ENCODE measurements at regions not wholly inside any gene's neighbourhood (a gene's known extent, or its start where the extent isn't known, plus 50 kb on each side); places are given as distances from the start of the nearest gene placed in this dataset.

- no peaks in the 10 kb centered on the region for H3K9me3 ChIP-seq (ENCODE audit: control insufficient read depth in 2 of 3, low read length in 3 of 3)
- Mint-ChIP-seq H3K9me3 (peaks cover 0 to 2% (median 0%) of the 10 kb centered on the region in 11 donors), H3K27me3 (peaks cover 0 to 5% (median 0%) of the 10 kb centered on the region in 5 donors), H3K4me3 (no peak overlapping the region), H3K4me1 (no peaks in the 10 kb centered on the region), H3K36me3 (no peaks in the 10 kb centered on the region), H3K27ac (no peak overlapping the region)
- no peaks in the 10 kb centered on the region for H3K27me3 ChIP-seq (ENCODE audit: control insufficient read depth in 2 of 2, insufficient read depth in 2 of 2, low read length in 2 of 2)
- ChIA-PET POLR2A (no interaction called here), CTCF (no interaction called here)
- H3K4me1 ChIP-seq (ENCODE audit: control insufficient read depth in 2 of 2, insufficient read depth in 2 of 2, low read length in 2 of 2): no peaks in the 10 kb centered on the region
- no peak for DNase-seq
- no peaks in the 10 kb centered on the region for H3K36me3 ChIP-seq (ENCODE audit: control insufficient read depth in 2 of 3, insufficient read depth in 3 of 3, low read length in 3 of 3)
- H3K4me3 ChIP-seq (ENCODE audit: low read length): no peak overlapping the region
- intact Hi-C loops (cut with micrococcal nuclease): no loop called here
- ATAC-seq: no peak
- no peak overlapping the region for H3K27ac ChIP-seq (ENCODE audit: low read depth, low read length)
These were observed 168.9 kb downstream of the LMO4 start for GRCh38 chr1:87497380-87498203.

DNA sequence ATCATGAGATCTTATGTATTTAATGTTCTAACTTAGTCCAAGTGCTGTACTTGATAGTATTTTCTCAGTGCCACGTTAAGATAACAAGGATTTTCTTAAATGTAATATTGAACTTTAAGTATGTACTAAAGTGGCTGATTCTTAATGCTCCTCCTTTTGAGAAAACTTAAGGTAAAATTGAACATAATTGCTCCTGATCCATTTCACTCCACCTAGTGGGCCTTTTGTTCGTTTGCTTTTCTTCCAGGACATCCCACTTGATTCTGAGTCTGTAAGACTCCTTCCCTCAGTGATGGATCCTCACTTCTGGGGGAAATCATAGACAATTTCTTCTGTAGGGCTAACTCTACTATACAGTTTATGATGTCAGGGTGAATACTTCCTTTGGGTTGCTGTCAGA lies 173.1 kb downstream of the LMO4 start:
- intact Hi-C loops (cut with micrococcal nuclease): loop anchor here in 1 of 2 donors (2.0 kb wide), 1 partner anchor 175 kb away; no protein-coding TSS in a partner anchor
- Mint-ChIP-seq H3K27me3 (peaks cover 0 to 9% (median 5%) of the 10 kb centered on the region in 5 donors), H3K4me1 (peaks cover 0 to 6% (median 0%) of the 10 kb centered on the region in 7 donors), H3K36me3 (no peaks in the 10 kb centered on the region), H3K27ac (no peak overlapping the region), H3K9me3 (peaks cover 0 to 2% (median 0%) of the 10 kb centered on the region in 11 donors), H3K4me3 (no peak overlapping the region)
- no peak for ATAC-seq
- CTCF ChIA-PET: no interaction called here
- POLR2A ChIA-PET: no interaction called here
- Histone ChIP-seq H3K27me3 (ENCODE audit: control insufficient read depth in 2 of 2, insufficient read depth in 2 of 2, low read length in 2 of 2) (no peaks in the 10 kb centered on the region), H3K4me3 (ENCODE audit: low read length) (no peak overlapping the region), H3K36me3 (ENCODE audit: control insufficient read depth in 2 of 3, insufficient read depth in 3 of 3, low read length in 3 of 3) (no peaks in the 10 kb centered on the region), H3K27ac (ENCODE audit: low read depth, low read length) (no peak overlapping the region), H3K9me3 (ENCODE audit: control insufficient read depth in 2 of 3, low read length in 3 of 3) (no peaks in the 10 kb centered on the region), H3K4me1 (ENCODE audit: control insufficient read depth in 2 of 2, insufficient read depth in 2 of 2, low read length in 2 of 2) (no peaks in the 10 kb centered on the region)
- no peak for DNase-seq

GRCh38 chr1:87505391-87505983 lies 176.8 kb downstream of the LMO4 start:
- DNase-seq (no peak), ATAC-seq (no peak)
- intact Hi-C loops (cut with micrococcal nuclease): no loop called here
- peaks cover 0 to 12% (median 5%) of the 10 kb centered on the region in 7 donors for H3K4me1 Mint-ChIP-seq
- no peaks in the 10 kb centered on the region for H3K9me3 Mint-ChIP-seq
- Histone ChIP-seq H3K27ac (ENCODE audit: low read depth, low read length) (no peak overlapping the region), H3K27me3 (ENCODE audit: control insufficient read depth in 2 of 2, insufficient read depth in 2 of 2, low read length in 2 of 2) (no peaks in the 10 kb centered on the region), H3K9me3 (ENCODE audit: control insufficient read depth in 2 of 3, low read length in 3 of 3) (no peaks in the 10 kb centered on the region), H3K4me1 (ENCODE audit: control insufficient read depth in 2 of 2, insufficient read depth in 2 of 2, low read length in 2 of 2) (no peaks in the 10 kb centered on the region), H3K4me3 (ENCODE audit: low read length) (no peak overlapping the region), H3K36me3 (ENCODE audit: control insufficient read depth in 2 of 3, insufficient read depth in 3 of 3, low read length in 3 of 3) (no peaks in the 10 kb centered on the region)
- POLR2A ChIA-PET: no interaction called here
- H3K36me3 Mint-ChIP-seq: no peaks in the 10 kb centered on the region
- H3K4me3 Mint-ChIP-seq: no peak overlapping the region
- CTCF ChIA-PET: no interaction called here
- H3K27me3 Mint-ChIP-seq: peaks cover 0 to 11% (median 4%) of the 10 kb centered on the region in 5 donors
- H3K27ac Mint-ChIP-seq: no peak overlapping the region

DNA sequence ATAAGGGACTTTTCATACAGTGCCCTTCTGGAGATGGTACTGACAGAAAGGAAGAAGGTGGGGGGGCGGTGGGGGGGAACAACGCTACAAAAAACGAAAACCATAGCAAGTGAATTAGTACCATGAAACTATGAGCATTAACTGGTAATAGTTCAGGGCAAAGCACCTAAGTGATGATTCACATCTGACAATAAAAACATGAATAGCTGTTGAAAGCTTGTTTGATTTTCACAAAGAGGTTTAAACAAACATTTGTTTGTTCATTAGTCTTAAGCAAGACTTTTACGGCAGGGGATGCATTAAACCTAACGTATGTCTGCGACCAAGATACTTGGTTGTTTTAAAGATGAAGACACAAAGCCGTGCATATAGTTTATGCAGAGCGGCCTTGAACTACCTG lies 177.5 kb downstream of the LMO4 start:
- POLR2A ChIA-PET: no interaction called here
- H3K4me1 Mint-ChIP-seq: peaks cover 0 to 12% (median 5%) of the 10 kb centered on the region in 7 donors
- ATAC-seq (no peak), DNase-seq (no peak)
- intact Hi-C loops (cut with micrococcal nuclease): no loop called here
- no peak overlapping the region for H3K27ac Mint-ChIP-seq
- Histone ChIP-seq H3K9me3 (ENCODE audit: control insufficient read depth in 2 of 3, low read length in 3 of 3) (no peaks in the 10 kb centered on the region), H3K27ac (ENCODE audit: low read depth, low read length) (no peak overlapping the region), H3K4me3 (ENCODE audit: low read length) (no peak overlapping the region), H3K4me1 (ENCODE audit: control insufficient read depth in 2 of 2, insufficient read depth in 2 of 2, low read length in 2 of 2) (no peaks in the 10 kb centered on the region), H3K36me3 (ENCODE audit: control insufficient read depth in 2 of 3, insufficient read depth in 3 of 3, low read length in 3 of 3) (no peaks in the 10 kb centered on the region), H3K27me3 (ENCODE audit: control insufficient read depth in 2 of 2, insufficient read depth in 2 of 2, low read length in 2 of 2) (no peaks in the 10 kb centered on the region)
- no peaks in the 10 kb centered on the region for H3K36me3 Mint-ChIP-seq
- no peaks in the 10 kb centered on the region for H3K9me3 Mint-ChIP-seq
- no peak overlapping the region for H3K4me3 Mint-ChIP-seq
- H3K27me3 Mint-ChIP-seq: peaks cover 0 to 11% (median 4%) of the 10 kb centered on the region in 5 donors
- CTCF ChIA-PET: no interaction called here

- ChIA-PET POLR2A (no interaction called here), CTCF (no interaction called here)
- DNase-seq (no peak), ATAC-seq (no peak)
- Mint-ChIP-seq H3K4me3 (no peak overlapping the region), H3K27me3 (peaks cover 0 to 11% (median 4%) of the 10 kb centered on the region in 5 donors), H3K9me3 (peaks cover 0 to 1% (median 0%) of the 10 kb centered on the region in 11 donors), H3K4me1 (peaks cover 0 to 12% (median 5%) of the 10 kb centered on the region in 7 donors), H3K36me3 (no peaks in the 10 kb centered on the region), H3K27ac (no peak overlapping the region)
- no peaks in the 10 kb centered on the region for H3K9me3 ChIP-seq (ENCODE audit: control insufficient read depth in 2 of 3, low read length in 3 of 3)
- intact Hi-C loops (cut with micrococcal nuclease): no loop called here
- no peaks in the 10 kb centered on the region for H3K36me3 ChIP-seq (ENCODE audit: control insufficient read depth in 2 of 3, insufficient read depth in 3 of 3, low read length in 3 of 3)
- no peaks in the 10 kb centered on the region for H3K4me1 ChIP-seq (ENCODE audit: control insufficient read depth in 2 of 2, insufficient read depth in 2 of 2, low read length in 2 of 2)
- H3K27ac ChIP-seq (ENCODE audit: low read depth, low read length): no peak overlapping the region
- H3K4me3 ChIP-seq (ENCODE audit: low read length): no peak overlapping the region
- H3K27me3 ChIP-seq (ENCODE audit: control insufficient read depth in 2 of 2, insufficient read depth in 2 of 2, low read length in 2 of 2): no peaks in the 10 kb centered on the region
These were observed 179.6 kb downstream of the LMO4 start for GRCh38 chr1:87508247-87508787.

DNA sequence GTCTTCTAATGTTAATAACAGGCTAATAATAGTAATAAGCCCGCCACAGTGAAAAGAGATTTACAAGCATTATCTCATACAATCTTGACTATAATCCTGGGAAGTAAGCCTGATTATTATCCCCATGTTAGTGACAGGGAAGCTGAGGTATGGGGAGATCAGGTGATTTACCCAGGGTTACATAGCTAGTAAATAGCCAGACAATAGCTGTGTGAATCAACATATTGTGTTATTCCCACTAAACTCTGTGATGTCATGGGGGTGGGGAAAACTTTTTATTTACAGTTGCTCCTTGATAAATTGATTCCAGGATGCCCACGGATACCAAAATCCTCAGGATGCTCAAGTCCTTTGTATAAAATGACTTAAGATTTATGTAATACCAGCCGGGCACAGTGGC lies 181.9 kb downstream of the LMO4 start:
- CTCF ChIA-PET: no interaction called here
- intact Hi-C loops (cut with micrococcal nuclease): no loop called here

More for the DNA sequence above, 181.9 kb downstream of the LMO4 start:
- no peaks in the 10 kb centered on the region for H3K27me3 ChIP-seq (ENCODE audit: control insufficient read depth in 2 of 2, insufficient read depth in 2 of 2, low read length in 2 of 2)
- no peak overlapping the region for H3K4me3 ChIP-seq (ENCODE audit: low read length)
- H3K27ac Mint-ChIP-seq: no peak overlapping the region
- no peaks in the 10 kb centered on the region for H3K9me3 ChIP-seq (ENCODE audit: control insufficient read depth in 2 of 3, low read length in 3 of 3)
- DNase-seq (no peak), ATAC-seq (no peak)
- H3K9me3 Mint-ChIP-seq: peaks cover 0 to 1% (median 0%) of the 10 kb centered on the region in 11 donors
- H3K27ac ChIP-seq (ENCODE audit: low read depth, low read length): no peak overlapping the region
- no peaks in the 10 kb centered on the region for H3K4me1 ChIP-seq (ENCODE audit: control insufficient read depth in 2 of 2, insufficient read depth in 2 of 2, low read length in 2 of 2)
- peaks cover 0 to 12% (median 5%) of the 10 kb centered on the region in 7 donors for H3K4me1 Mint-ChIP-seq
- no peak overlapping the region for H3K4me3 Mint-ChIP-seq
- peaks cover 0 to 11% (median 0%) of the 10 kb centered on the region in 5 donors for H3K27me3 Mint-ChIP-seq
- no peaks in the 10 kb centered on the region for H3K36me3 Mint-ChIP-seq
- no peaks in the 10 kb centered on the region for H3K36me3 ChIP-seq (ENCODE audit: control insufficient read depth in 2 of 3, insufficient read depth in 3 of 3, low read length in 3 of 3)
- POLR2A ChIA-PET: no interaction called here
